Astrocyte of the cerebellum (primary cell): ENCODE measurements at regions not wholly inside any gene's neighbourhood (a gene's known extent, or its start where the extent isn't known, plus 50 kb on each side); places are given as distances from the start of the nearest gene placed in this dataset.

Source experiments
- DNase-seq: peaks from one replicate; pipeline ENCODE4 v3.0.0-alpha.2; 2011; ENCODE audit warnings: low read depth
- H3K4me3 ChIP-seq: 2 replicates; pipeline ENCODE4 v1.5.1; 2011; ENCODE audit warnings: mild to moderate bottlenecking, low read depth, low read length, moderate library complexity
- in situ Hi-C: cut with HindIII; loops from 2 replicates; pipeline ENCODE4 v1.10.0; 2017; ENCODE audit warnings: low sequenced_read_pairs
- TF ChIP-seq, protein P1 (sequence below): IDR thresholded peaks from 2 replicates; pipeline ENCODE4 v1.5.1; 2012; ENCODE audit warnings: low read length, low read depth, moderate library complexity, mild to moderate bottlenecking; ENCODE audit errors: missing control alignments

DNA sequence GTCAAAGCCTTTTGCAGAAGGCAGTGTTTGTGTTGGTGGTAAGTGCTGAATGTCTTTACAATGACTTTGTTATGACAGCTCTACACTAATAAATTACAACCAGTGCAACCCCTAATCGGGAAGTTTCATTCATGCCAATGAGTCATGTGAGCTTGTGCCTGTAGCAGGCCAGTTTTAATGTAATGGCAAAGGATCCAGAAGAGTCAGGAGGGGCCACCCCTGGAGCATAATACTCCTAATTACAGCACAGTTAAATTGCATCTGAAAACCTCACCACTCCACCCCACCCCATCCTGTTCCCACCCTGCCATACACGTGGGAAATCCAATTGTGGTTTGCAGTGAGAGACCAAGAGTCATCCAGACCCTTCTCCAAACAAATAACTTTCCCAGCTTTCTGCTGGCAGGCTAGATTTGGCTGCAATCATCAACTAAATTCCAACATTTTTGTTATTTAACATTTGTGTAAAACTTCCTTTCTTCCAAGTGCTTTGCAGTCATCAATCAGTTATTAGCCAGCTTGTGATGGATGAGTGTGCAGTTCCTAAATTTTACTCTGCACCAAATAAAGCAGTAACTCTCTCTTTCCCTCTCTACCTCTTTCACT, 277.3 kb upstream of the FAT3 start:
- in situ Hi-C loops: no loop called here
- DNase-seq: peak; percentile 75
- H3K4me3 ChIP-seq: no peak overlapping the region
- TF ChIP-seq, protein P1, sequence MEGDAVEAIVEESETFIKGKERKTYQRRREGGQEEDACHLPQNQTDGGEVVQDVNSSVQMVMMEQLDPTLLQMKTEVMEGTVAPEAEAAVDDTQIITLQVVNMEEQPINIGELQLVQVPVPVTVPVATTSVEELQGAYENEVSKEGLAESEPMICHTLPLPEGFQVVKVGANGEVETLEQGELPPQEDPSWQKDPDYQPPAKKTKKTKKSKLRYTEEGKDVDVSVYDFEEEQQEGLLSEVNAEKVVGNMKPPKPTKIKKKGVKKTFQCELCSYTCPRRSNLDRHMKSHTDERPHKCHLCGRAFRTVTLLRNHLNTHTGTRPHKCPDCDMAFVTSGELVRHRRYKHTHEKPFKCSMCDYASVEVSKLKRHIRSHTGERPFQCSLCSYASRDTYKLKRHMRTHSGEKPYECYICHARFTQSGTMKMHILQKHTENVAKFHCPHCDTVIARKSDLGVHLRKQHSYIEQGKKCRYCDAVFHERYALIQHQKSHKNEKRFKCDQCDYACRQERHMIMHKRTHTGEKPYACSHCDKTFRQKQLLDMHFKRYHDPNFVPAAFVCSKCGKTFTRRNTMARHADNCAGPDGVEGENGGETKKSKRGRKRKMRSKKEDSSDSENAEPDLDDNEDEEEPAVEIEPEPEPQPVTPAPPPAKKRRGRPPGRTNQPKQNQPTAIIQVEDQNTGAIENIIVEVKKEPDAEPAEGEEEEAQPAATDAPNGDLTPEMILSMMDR: no peak

DNA sequence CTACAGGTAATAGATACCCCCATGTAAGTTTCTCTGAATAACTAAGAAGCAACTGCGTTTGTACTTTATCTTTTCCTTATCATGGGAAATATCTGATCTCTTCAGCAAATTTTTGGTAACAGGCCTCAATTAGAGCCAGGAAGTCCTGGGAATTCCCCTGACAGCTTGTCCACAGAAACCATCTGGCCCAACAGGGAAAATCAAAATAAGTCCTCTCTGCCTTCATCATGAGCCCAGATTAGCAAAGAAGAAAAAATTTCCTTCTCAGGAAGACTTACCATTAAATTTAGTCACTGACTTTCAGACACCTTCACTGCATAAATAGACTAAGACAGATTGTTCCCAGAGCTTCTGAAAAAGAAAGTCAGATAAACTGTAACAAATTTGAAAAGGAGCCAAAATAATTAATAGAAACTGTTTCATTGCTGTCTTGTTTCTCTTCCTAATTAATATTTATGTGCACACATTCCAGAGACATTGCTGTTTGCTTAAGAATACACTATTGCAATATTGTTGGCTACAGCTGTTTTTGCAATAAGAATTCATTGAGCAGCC, 278.1 kb upstream of the FAT3 start:
- TF ChIP-seq, protein P1: no peak
- in situ Hi-C loops: no loop called here

DNA sequence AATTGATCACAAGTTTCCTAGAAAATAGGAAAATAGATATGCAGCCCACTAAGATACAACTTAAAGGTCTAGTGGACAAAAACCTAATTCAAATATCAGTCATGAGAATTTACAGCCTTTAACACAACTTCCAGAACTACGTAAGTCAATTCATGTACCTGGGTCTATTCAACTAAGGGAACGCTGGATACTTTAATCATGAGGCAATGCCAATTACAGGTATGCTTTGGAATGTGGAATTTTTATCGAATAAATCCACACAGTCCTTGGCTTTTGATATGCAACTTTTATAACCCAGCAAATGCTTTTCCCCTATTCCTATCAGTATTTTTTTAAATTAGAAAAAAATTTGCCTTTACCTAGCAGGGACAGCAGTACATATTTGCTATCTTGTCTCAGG, 289.5 kb upstream of the FAT3 start:
- in situ Hi-C loops: no loop called here
- no peak for DNase-seq
- TF ChIP-seq, protein P1: no peak
- H3K4me3 ChIP-seq: no peak overlapping the region

More for the DNA sequence above, 278.1 kb upstream of the FAT3 start:
- H3K4me3 ChIP-seq: no peak overlapping the region
- DNase-seq: no peak

DNA sequence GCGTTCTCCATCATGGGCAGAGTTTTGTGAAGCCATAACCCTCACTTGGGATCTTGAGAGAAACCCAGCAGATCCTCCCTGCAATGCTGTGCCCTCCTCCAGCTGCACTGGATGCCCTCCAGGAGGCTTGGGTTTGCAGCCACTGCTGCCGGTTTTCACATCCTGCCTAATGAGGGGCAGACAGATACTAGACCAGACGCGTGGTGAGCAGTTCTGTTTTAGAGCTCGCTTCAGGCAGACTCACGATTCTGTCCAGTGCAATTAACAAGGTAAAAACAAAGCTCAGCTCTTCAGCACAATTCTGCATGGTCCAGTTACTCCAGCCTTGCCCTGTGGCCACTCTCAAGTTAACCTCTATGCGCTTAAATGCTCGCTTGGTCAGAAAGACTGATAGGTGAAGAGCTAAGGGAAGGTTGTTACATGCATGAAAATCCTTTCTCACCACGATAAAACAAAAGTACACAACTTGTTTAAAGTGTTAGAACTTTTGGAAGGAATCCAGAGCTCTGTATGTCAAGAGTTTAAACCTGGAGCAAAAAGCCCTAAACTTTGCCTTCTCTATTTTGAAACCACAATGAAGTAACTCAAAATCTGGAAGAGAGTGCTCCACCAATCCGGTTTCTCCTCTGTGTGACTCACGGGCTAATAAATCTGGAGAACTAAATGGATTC, 292.3 kb upstream of the FAT3 start:
- DNase-seq: no peak
- in situ Hi-C loops: no loop called here
- H3K4me3 ChIP-seq: no peak overlapping the region
- TF ChIP-seq, protein P1: no peak

DNA sequence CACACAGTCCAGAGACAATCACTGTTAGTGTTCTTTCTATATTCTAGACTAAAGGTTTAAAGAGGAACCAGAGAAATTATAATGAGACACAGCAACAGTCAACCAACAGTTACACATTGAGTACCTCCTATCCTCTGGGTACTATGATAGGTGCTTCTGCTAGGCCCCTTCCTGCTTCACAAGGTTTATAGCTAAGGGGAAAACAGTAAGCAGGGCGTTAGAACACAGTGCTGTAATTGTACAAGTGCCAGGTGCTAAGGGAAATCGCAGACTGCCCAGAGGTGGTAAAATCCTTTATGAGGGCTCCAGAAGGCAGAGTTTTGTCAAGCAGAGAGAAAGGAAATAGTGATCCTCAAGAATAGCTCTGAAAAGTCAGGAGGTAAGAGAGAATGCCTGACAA, 297.2 kb upstream of the FAT3 start:
- TF ChIP-seq, protein P1: no peak
- in situ Hi-C loops: no loop called here
- H3K4me3 ChIP-seq: no peak overlapping the region
- no peak for DNase-seq

DNA sequence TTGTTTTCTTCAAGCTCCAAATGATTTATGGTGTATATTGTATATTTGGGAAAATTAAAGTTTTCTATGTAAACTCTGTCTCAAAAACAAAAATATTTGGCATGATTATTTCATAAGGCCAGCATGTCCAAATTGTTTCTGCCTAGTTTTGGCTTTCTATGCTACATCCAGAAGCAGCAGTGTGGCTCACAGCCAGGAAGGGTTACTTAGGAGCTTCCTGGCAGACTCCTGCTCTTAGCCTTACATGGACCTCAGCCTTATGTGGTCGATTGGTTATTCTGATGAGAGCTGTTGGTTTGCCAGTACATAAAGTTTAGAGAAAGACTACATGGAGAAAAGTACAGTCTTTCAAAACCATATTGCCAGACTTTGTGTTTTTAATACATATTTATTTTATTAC, 297.7 kb upstream of the FAT3 start:
- in situ Hi-C loops: no loop called here
- DNase-seq: peak; percentile 8
- H3K4me3 ChIP-seq: no peak overlapping the region
- TF ChIP-seq, protein P1: no peak
